ENCODE measurements at regions not wholly inside any gene's neighbourhood (a gene's known extent, or its start where the extent isn't known, plus 50 kb on each side); places are given as distances from the start of the nearest gene placed in this dataset.

DNA sequence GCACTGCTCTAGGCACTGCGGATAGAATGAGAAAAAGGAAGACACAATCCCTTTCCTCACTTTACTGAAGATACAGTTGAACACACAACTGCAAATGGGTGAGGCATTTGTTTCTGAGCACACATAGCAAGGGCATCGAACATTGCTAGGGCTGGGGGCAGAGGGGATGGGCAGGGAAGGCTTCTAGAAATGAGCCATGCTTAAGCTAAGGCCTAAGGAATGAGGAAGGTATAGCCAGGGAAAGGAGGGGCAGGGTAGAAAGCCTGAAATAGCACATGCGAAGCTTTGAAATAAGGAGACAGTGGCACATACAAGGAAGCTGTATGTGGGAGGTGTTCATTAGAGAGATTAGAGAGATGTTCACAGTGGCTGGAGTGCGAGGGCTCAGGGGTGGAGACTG, 92.7 kb downstream of the KIF4B start:
- H3K27ac Mint-ChIP-seq (ENCODE audit: unreplicated experiment) = no peak overlapping the region
- TF ChIP-seq, protein P1, sequence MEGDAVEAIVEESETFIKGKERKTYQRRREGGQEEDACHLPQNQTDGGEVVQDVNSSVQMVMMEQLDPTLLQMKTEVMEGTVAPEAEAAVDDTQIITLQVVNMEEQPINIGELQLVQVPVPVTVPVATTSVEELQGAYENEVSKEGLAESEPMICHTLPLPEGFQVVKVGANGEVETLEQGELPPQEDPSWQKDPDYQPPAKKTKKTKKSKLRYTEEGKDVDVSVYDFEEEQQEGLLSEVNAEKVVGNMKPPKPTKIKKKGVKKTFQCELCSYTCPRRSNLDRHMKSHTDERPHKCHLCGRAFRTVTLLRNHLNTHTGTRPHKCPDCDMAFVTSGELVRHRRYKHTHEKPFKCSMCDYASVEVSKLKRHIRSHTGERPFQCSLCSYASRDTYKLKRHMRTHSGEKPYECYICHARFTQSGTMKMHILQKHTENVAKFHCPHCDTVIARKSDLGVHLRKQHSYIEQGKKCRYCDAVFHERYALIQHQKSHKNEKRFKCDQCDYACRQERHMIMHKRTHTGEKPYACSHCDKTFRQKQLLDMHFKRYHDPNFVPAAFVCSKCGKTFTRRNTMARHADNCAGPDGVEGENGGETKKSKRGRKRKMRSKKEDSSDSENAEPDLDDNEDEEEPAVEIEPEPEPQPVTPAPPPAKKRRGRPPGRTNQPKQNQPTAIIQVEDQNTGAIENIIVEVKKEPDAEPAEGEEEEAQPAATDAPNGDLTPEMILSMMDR (IDR thresholded peaks at IDR 0.05; ENCODE audit: partially characterized antibody, unreplicated experiment) = no peak
- no peaks in the 10 kb centered on the region for H3K9me3 Mint-ChIP-seq (ENCODE audit: unreplicated experiment)
- H3K4me3 Mint-ChIP-seq (ENCODE audit: unreplicated experiment) = no peak overlapping the region
- no peaks in the 10 kb centered on the region for H3K4me1 Mint-ChIP-seq (ENCODE audit: low read depth, unreplicated experiment)
- peaks cover 2% of the 10 kb centered on the region for H3K27me3 Mint-ChIP-seq (ENCODE audit: unreplicated experiment)
- no peak for DNase-seq
- no peaks in the 10 kb centered on the region for H3K36me3 Mint-ChIP-seq (ENCODE audit: unreplicated experiment)

DNA sequence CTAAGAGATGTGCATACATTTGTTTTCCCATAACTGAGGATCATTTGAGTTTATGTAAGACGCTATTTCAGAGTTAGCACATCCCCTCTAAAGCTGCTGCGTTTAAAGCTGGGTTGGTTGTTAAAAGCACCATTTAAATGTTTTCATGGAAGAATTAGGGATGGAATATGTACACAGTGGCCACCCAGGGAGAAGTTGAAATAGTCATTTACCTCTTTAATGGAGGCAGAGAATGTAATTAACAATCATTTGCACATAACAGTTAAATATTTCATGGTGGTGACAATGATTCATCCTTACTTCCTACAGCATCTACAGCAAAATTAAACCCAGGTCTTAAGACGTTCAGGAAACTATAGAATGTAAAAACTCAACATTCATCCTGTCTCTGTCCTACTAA, 100.3 kb downstream of the KIF4B start:
- H3K9me3 Mint-ChIP-seq (ENCODE audit: unreplicated experiment) = peaks cover 7% of the 10 kb centered on the region
- H3K4me3 Mint-ChIP-seq (ENCODE audit: unreplicated experiment) = no peak overlapping the region
- H3K4me1 Mint-ChIP-seq (ENCODE audit: low read depth, unreplicated experiment) = peaks cover 2% of the 10 kb centered on the region
- no peak for DNase-seq
- TF ChIP-seq, protein P1 (IDR thresholded peaks at IDR 0.05; ENCODE audit: partially characterized antibody, unreplicated experiment) = no peak
- H3K36me3 Mint-ChIP-seq (ENCODE audit: unreplicated experiment) = no peaks in the 10 kb centered on the region
- H3K27me3 Mint-ChIP-seq (ENCODE audit: unreplicated experiment) = peaks cover 3% of the 10 kb centered on the region
- no peak overlapping the region for H3K27ac Mint-ChIP-seq (ENCODE audit: unreplicated experiment)

DNA sequence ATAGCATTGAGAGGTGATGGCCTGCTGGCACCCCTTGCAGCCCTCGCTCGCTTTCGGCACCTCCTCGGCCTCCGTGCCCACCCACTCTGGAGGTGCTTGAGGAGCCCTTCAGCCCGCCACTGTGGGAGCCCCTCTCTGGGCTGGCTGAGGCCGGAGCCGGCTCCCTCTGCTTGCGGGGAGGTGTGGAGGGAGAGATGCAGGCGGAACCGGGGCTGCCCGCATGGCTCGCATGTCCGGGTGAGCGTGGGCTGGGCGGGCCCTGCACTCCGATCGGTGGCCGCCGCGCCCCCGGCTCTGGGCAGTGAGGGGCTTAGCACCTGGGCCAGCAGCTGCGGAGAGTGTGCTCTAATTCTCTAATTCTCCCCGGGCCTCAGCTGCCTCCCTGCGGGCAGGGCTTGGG, 101.1 kb downstream of the KIF4B start:
- Mint-ChIP-seq H3K27ac (ENCODE audit: unreplicated experiment) (no peak overlapping the region), H3K27me3 (ENCODE audit: unreplicated experiment) (peaks cover 3% of the 10 kb centered on the region), H3K9me3 (ENCODE audit: unreplicated experiment) (peaks cover 7% of the 10 kb centered on the region), H3K4me1 (ENCODE audit: low read depth, unreplicated experiment) (peaks cover 2% of the 10 kb centered on the region), H3K36me3 (ENCODE audit: unreplicated experiment) (no peaks in the 10 kb centered on the region), H3K4me3 (ENCODE audit: unreplicated experiment) (no peak overlapping the region)
- TF ChIP-seq, protein P1 (IDR thresholded peaks at IDR 0.05; ENCODE audit: partially characterized antibody, unreplicated experiment) = no peak
- DNase-seq = no peak

DNA sequence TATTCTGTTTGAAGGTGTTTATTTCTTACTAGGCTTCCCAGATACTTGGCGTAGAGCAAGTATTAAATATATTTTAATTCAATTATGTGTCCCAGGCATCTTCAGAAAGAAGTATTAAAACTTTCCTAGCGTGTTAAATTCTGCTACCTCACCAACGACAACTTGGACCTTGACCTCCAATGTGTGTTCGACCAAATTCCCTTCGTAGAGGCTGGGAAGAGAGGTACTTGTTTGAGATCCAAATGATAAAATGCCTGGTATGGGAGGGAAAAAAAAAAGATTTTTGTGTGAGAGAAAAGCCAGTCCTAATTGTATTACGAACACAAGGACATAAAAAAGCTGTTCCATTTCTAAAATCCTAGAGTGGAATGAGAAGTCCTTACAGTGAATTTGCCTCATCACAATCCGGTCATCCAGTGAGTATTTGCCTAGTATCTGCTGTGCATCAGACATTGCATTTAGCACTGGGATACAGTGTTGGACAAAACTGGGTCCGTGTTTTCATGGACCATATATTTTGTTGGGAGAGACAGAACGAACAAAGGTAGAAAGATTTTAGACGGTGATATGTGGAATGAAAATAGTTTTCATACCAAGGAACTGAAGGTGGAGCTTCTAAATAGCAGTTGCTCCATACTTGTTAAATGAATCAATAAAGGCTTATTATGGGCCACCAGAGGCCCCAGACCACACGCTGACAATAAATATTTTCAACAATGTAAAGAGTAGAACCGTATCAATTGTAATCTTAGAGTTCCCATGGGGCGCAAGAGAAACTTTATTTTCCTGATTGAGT, 103.1 kb downstream of the KIF4B start:
- Mint-ChIP-seq H3K27ac (ENCODE audit: unreplicated experiment) (no peak overlapping the region), H3K36me3 (ENCODE audit: unreplicated experiment) (no peaks in the 10 kb centered on the region), H3K4me1 (ENCODE audit: low read depth, unreplicated experiment) (peaks cover 2% of the 10 kb centered on the region), H3K4me3 (ENCODE audit: unreplicated experiment) (no peak overlapping the region), H3K9me3 (ENCODE audit: unreplicated experiment) (peaks cover 7% of the 10 kb centered on the region), H3K27me3 (ENCODE audit: unreplicated experiment) (peaks cover 3% of the 10 kb centered on the region)
- TF ChIP-seq, protein P1 (IDR thresholded peaks at IDR 0.05; ENCODE audit: partially characterized antibody, unreplicated experiment) = no peak
- no peak for DNase-seq

DNA sequence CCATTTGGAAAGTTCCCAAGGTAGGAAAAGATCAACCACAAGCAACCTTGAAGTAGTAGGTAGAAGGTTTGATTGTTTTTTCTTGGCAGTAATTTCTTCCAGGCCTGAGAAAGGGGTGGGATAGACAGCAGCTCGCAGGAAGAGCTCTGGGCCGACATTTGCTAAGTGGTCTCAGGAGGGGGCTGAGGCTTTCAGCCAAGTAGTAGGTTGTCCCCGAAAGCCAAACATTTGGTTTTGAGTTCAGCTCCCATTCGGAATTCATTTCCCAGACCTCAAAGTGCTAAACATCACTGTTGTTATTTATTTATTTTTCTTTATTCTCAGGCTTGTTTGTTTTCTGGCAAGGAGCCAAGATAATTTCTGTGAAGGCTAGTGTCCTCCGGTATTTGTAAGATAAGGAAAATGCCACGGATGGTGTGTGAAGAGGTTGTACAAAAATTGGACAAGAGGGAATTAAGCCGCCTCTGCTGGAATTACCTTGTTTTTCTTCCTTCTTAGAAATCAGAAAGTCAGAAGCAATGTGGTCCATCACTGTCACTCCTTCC, 112.1 kb downstream of the KIF4B start:
- TF ChIP-seq, protein P1 (IDR thresholded peaks at IDR 0.05; ENCODE audit: partially characterized antibody, unreplicated experiment) = no peak

More for the DNA sequence above, 112.1 kb downstream of the KIF4B start:
- no peaks in the 10 kb centered on the region for H3K36me3 Mint-ChIP-seq (ENCODE audit: unreplicated experiment)
- DNase-seq = no peak
- H3K27ac Mint-ChIP-seq (ENCODE audit: unreplicated experiment) = no peak overlapping the region
- no peaks in the 10 kb centered on the region for H3K27me3 Mint-ChIP-seq (ENCODE audit: unreplicated experiment)
- H3K4me3 Mint-ChIP-seq (ENCODE audit: unreplicated experiment) = no peak overlapping the region
- no peaks in the 10 kb centered on the region for H3K4me1 Mint-ChIP-seq (ENCODE audit: low read depth, unreplicated experiment)
- no peaks in the 10 kb centered on the region for H3K9me3 Mint-ChIP-seq (ENCODE audit: unreplicated experiment)
